Gastroesophageal sphincter (tissue), 3 donors: ENCODE measurements at regions not wholly inside any gene's neighbourhood (a gene's known extent, or its start where the extent isn't known, plus 50 kb on each side); places are given as distances from the start of the nearest gene placed in this dataset.

Experiments
- EP300 ChIP-seq: sonication (generic); formaldehyde crosslinking; IDR thresholded peaks from one replicate; pipeline ENCODE4 v1.6.1; 2017; ENCODE audit warnings: antibody characterized with exemption, mild to moderate bottlenecking
- POLR2A ChIP-seq, 2 donors: fragments of 450-650 bp; IDR thresholded peaks; one replicate each; pipeline ENCODE4 v1.6.1; 2017; ENCODE audit warnings: antibody characterized with exemption in 2 of 2, mild to moderate bottlenecking in 2 of 2, moderate library complexity in 1 of 2
- POLR2AphosphoS5 ChIP-seq: sonication (generic); formaldehyde crosslinking; IDR thresholded peaks from one replicate; pipeline ENCODE4 v1.6.1; 2017; ENCODE audit warnings: antibody characterized with exemption
- TF ChIP-seq, protein P1 (sequence below), 4 experiments: fragments of 200-600 bp in 2 of 4; fragments of 450-650 bp in 2 of 4; sonication (generic) in 1 of 4; IDR thresholded peaks; one replicate each; pipeline ENCODE4 v1.5.1; 2017 to 2019; ENCODE audit warnings: antibody characterized with exemption in 4 of 4, mild to moderate bottlenecking in 2 of 4, moderate library complexity in 2 of 4

DNA sequence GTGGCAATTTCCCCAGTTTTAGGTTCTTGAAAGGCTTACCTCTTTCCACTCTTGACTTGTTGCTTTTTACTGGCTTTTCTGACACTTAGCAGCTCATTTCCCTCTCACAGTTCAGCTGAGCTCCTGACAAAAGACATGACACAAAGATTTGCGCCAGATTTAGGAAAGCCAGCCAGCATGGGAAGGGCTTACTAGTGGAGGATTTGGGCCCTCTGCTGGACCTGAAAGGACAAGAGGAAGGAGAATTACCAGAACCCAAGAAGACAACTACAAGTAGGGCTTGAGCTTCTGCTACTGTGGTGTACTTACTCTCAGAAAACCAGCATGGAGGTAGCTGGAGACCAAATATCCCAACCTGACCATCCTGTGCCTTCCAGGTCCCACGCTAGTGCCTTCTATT lies 784.5 kb downstream of the BRINP3 start:
- TF ChIP-seq, protein P1, sequence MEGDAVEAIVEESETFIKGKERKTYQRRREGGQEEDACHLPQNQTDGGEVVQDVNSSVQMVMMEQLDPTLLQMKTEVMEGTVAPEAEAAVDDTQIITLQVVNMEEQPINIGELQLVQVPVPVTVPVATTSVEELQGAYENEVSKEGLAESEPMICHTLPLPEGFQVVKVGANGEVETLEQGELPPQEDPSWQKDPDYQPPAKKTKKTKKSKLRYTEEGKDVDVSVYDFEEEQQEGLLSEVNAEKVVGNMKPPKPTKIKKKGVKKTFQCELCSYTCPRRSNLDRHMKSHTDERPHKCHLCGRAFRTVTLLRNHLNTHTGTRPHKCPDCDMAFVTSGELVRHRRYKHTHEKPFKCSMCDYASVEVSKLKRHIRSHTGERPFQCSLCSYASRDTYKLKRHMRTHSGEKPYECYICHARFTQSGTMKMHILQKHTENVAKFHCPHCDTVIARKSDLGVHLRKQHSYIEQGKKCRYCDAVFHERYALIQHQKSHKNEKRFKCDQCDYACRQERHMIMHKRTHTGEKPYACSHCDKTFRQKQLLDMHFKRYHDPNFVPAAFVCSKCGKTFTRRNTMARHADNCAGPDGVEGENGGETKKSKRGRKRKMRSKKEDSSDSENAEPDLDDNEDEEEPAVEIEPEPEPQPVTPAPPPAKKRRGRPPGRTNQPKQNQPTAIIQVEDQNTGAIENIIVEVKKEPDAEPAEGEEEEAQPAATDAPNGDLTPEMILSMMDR (IDR thresholded peaks at IDR 0.05) = no peak
- TF ChIP-seq POLR2AphosphoS5 (no peak), POLR2A (IDR thresholded peaks at IDR 0.05) (no peak), EP300 (no peak)
